GM12878 (cell line): ENCODE measurements at regions not wholly inside any gene's neighbourhood (a gene's known extent, or its start where the extent isn't known, plus 50 kb on each side); places are given as distances from the start of the nearest gene placed in this dataset.

Experiments
- ATAC-seq: fragments of 200-7000 bp; cut with Tn5 transposase; 3 replicates; pipeline ENCODE4 v1.9.1; 2020; ENCODE audit warnings: mild to moderate bottlenecking, moderate library complexity
- BruUV-seq: library from RNA; stranded (reverse); fragments of 400-500 nt; replicated peaks from 2 replicates; lab custom pipeline; 2021; lab: Mats Ljungman, UMichigan
- CTCF ChIA-PET: fragments of 300-600 bp; sonication (Branson Sonifier 250); formaldehyde crosslinking; extraction: SDS; loops from one replicate; lab custom pipeline; 2021; ENCODE audit warnings: inconsistent platforms; lab: Yijun Ruan, JAX
- POLR2A ChIA-PET: fragments of 350-600 bp; formaldehyde crosslinking; extraction: SDS; loops from one replicate; lab custom pipeline; 2021; ENCODE audit warnings: inconsistent platforms; lab: Charles Lee
- RAD21 ChIA-PET: fragments of 300-600 bp; sonication (Branson Sonifier 250); formaldehyde crosslinking; loops from one replicate; lab custom pipeline; 2023; ENCODE audit warnings: antibody characterized with exemption; ENCODE audit not compliant: unreplicated experiment; lab: Charles Lee
- SMC1A ChIA-PET: fragments of 300-600 bp; sonication (Branson Sonifier 250); formaldehyde crosslinking; loops from one replicate; lab custom pipeline; 2023; ENCODE audit not compliant: unreplicated experiment, uncharacterized antibody; lab: Charles Lee
- DNase-seq: peaks from one replicate; pipeline ENCODE4 v3.0.0-alpha.2; 2011; ENCODE audit warnings: low read depth, low spot score
- FAIRE-seq: peaks from 3 replicates; lab custom pipeline; 2011; peaks lifted over from hg19 to GRCh38; lab: Jason Lieb, UNC
- H2AFZ ChIP-seq: 2 replicates; pipeline ENCODE4 v1.6.0; 2011; ENCODE audit warnings: low read depth, low read length, control low read depth; ENCODE audit not compliant: control insufficient read depth
- H3K27ac ChIP-seq: 2 replicates; pipeline ENCODE4 v1.5.1; 2011; ENCODE audit warnings: control low read depth; ENCODE audit not compliant: control insufficient read depth, insufficient read depth
- H3K27me3 ChIP-seq, 2 experiments: replicated peaks in 1 of 2; 2 replicates each; pipeline versions ENCODE4 v1.6.0 to v1.6.1; 2011; ENCODE audit warnings: low read length in 1 of 2; ENCODE audit not compliant: control insufficient read depth in 2 of 2, insufficient read depth in 2 of 2
- H3K36me3 ChIP-seq, 2 experiments: 2 replicates each; pipeline ENCODE4 v1.5.1; 2011; ENCODE audit warnings: low read length in 1 of 2; ENCODE audit not compliant: control insufficient read depth in 2 of 2, insufficient read depth in 2 of 2
- H3K4me1 ChIP-seq: 2 replicates; pipeline ENCODE4 v1.6.1; 2011; ENCODE audit warnings: mild to moderate bottlenecking, low read length, moderate library complexity, mixed read lengths; ENCODE audit not compliant: control insufficient read depth, insufficient read depth
- H3K4me2 ChIP-seq: 2 replicates; pipeline ENCODE4 v1.6.0; 2011; ENCODE audit warnings: control low read depth; ENCODE audit not compliant: control insufficient read depth, insufficient read depth
- H3K4me3 ChIP-seq: fragments of 200-600 bp; sonication (generic); 2 replicates; pipeline ENCODE4 v1.5.1; 2016
- H3K79me2 ChIP-seq: 2 replicates; pipeline ENCODE4 v1.6.0; 2011; ENCODE audit warnings: low read length; ENCODE audit not compliant: control insufficient read depth, insufficient read depth
- H3K9ac ChIP-seq: 2 replicates; pipeline ENCODE4 v1.8.0; 2011; ENCODE audit warnings: low read length, control low read depth, mixed read lengths; ENCODE audit not compliant: control insufficient read depth, insufficient read depth
- H3K9me3 ChIP-seq: replicated peaks from 3 replicates; pipeline ENCODE4 v1.5.1; 2011; ENCODE audit warnings: mild to moderate bottlenecking, low read length; ENCODE audit not compliant: control insufficient read depth, insufficient read depth
- H4K20me1 ChIP-seq: 2 replicates; pipeline ENCODE4 v1.6.0; 2011; ENCODE audit not compliant: control insufficient read depth, insufficient read depth
- ASH2L ChIP-seq: fragments of 300-600, 200-600 bp; sonication (generic); IDR thresholded peaks from 2 replicates; pipeline ENCODE4 v1.6.1; 2017; ENCODE audit warnings: low read depth, mild to moderate bottlenecking, borderline replicate concordance
- FOS ChIP-seq: IDR thresholded peaks from 3 replicates; pipeline ENCODE4 v1.6.1; 2011; ENCODE audit warnings: borderline replicate concordance; ENCODE audit not compliant: insufficient read length; ENCODE audit errors: extremely low read depth
- JUNB ChIP-seq: IDR thresholded peaks from 2 replicates; pipeline ENCODE4 v1.6.1; 2016; ENCODE audit warnings: antibody characterized with exemption, mild to moderate bottlenecking
- POU2F2 ChIP-seq: IDR thresholded peaks from 3 replicates; pipeline ENCODE4 v1.6.1; 2011; ENCODE audit warnings: low read depth, mild to moderate bottlenecking, low read length, borderline replicate concordance
- RAD21 ChIP-seq: IDR thresholded peaks from 2 replicates; pipeline ENCODE4 v1.6.1; 2011; ENCODE audit warnings: mild to moderate bottlenecking, low read depth, low read length, moderate library complexity; ENCODE audit not compliant: insufficient read depth
- SIX5 ChIP-seq: IDR thresholded peaks from 2 replicates; pipeline ENCODE4 v1.6.1; 2011; ENCODE audit warnings: mild to moderate bottlenecking, low read depth, low read length, moderate library complexity; ENCODE audit not compliant: severe bottlenecking
- SREBF1 ChIP-seq: IDR thresholded peaks from 2 replicates; pipeline ENCODE4 v1.6.1; 2012; ENCODE audit warnings: mild to moderate bottlenecking, low read length
- ZNF274 ChIP-seq: IDR thresholded peaks from one replicate; pipeline ENCODE4 v1.8.0; 2011; ENCODE audit not compliant: insufficient read length, insufficient read depth
- whole genome bisulfite sequencing: methylation state at CpG from one replicate; pipeline ENCODE4 v1.1.6; 2016; ENCODE audit warnings: low lambda C conversion rate; ENCODE audit not compliant: insufficient replicate concordance, insufficient coverage; ENCODE audit errors: missing lambda C conversion rate; 5-methylcytosine and 5-hydroxymethylcytosine counted together
- in situ Hi-C: fragments of 300-500 bp; cut with MboI; formaldehyde crosslinking; loops from 9 replicates; pipeline ENCODE4 v1.14.3; 2018; ENCODE audit warnings: mixed read lengths
- intact Hi-C: fragments of 100-400 bp; cut with micrococcal nuclease; formaldehyde crosslinking; loops from one replicate; pipeline ENCODE4 v1.14.2; 2022; ENCODE audit not compliant: unreplicated experiment
- TF ChIP-seq, protein P1 (sequence below): IDR thresholded peaks from 2 replicates; pipeline ENCODE4 v1.6.1; 2012; ENCODE audit warnings: low read depth, low read length, improper control_type of control experiment

DNA sequence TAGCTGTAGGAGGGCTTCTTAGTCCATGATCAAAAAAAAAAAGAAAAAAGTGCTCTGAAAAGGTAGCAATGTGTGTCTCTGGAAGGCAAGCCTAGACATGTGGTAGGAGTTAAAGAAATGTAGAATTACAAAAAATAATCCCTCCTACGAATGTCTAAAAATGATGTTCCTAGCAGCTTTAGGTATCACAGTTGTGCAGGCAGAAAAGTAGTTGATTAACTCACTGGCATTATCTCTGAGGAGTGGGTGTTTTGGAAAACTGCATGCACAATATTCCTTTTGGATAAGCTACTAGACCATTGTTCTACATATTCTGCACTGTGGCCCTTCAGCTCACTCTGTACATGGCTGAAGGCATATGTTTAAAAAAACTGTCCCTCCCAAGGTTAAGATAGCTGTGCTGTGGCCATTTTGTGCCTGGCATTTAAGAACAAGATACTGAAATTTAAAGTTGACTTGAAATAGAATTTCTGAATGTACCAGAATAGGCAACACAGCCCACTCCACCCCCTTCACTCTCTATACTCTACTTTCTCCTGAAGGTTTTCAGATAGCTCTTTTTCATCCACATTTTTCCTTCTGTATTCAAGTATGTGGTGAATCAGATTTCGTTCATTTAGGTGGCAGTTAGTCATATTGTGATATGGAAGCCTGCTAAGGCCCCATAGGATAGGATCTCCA, 463.9 kb upstream of the LRRC7 start:
- no peak overlapping the region for H2AFZ ChIP-seq
- 0% methylated on average over 2 of the region's 2 CpGs for WGBS
- ATAC-seq (no peak), DNase-seq (no peak), FAIRE-seq (no peak)
- no peak overlapping the region for H3K9ac ChIP-seq
- H3K27me3 ChIP-seq: no peaks in the 10 kb centered on the region
- TF ChIP-seq, protein P1, sequence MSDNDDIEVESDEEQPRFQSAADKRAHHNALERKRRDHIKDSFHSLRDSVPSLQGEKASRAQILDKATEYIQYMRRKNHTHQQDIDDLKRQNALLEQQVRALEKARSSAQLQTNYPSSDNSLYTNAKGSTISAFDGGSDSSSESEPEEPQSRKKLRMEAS: no peak
- TF ChIP-seq SIX5 (no peak), JUNB (no peak), RAD21 (no peak), ZNF274 (no peak), FOS (no peak), SREBF1 (no peak), POU2F2 (no peak), ASH2L (no peak)
- intact Hi-C loops: loop anchor here (10.0 kb wide), 1 partner anchor 61 kb away; no protein-coding TSS in a partner anchor
- ChIA-PET RAD21 (no interaction called here), CTCF (interaction anchor here (0.6 to 1.0 kb wide), 2 partner anchors 9 to 130 kb away, joined by 3 read pairs; no protein-coding TSS in a partner anchor), POLR2A (no interaction called here), SMC1A (no interaction called here)
- H3K79me2 ChIP-seq: no peaks in the 10 kb centered on the region
- in situ Hi-C loops: no loop called here
- no peaks in the 10 kb centered on the region for H3K4me1 ChIP-seq
- no peak overlapping the region for H3K4me3 ChIP-seq
- no peaks in the 10 kb centered on the region for H3K36me3 ChIP-seq
- H4K20me1 ChIP-seq: no peaks in the 10 kb centered on the region
- H3K4me2 ChIP-seq: no peak overlapping the region
- no peaks in the 10 kb centered on the region; the same call in 2 of the 3 replicates for H3K9me3 ChIP-seq
- H3K27ac ChIP-seq: no peak overlapping the region
- BruUV-seq: no TSS peak
